ENCODE measurements at regions not wholly inside any gene's neighbourhood (a gene's known extent, or its start where the extent isn't known, plus 50 kb on each side); places are given as distances from the start of the nearest gene placed in this dataset.
"Not testable (repeated sequence)": the region's sequence is repeated elsewhere in the genome, so short reads cannot be mapped to it uniquely, and the experiment has no call there.

DNA sequence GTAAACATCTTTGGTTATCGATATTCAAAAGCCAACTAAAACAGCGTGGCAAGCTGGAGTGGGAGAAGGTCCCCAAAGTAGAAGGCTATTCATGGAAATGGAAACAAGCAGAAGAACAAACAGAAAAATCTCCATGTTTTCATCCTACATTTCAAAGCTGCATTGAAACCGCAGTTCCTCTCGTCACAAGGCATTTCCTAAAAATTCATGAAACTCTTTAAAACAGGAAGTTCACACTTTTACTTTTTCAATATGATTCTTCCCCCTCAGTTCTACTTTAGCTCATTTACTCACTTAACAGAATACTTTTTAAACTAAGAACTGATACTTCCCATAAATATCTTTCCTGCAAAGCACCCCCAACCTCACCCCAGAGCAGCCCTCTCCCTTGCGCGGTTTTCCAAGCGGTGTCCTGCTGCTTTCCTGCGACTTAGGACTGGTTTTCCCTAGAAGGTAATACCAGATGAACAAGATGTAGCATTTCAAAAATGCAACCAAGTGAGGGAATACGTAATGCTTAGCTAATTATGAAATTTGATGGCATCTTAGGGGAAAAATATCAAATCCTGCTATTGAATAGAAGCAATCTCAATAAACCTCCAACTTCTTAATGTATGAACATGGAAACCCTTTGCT is 228.3 kb upstream of the PKN2 start:
- DNase-seq = no peak

DNA sequence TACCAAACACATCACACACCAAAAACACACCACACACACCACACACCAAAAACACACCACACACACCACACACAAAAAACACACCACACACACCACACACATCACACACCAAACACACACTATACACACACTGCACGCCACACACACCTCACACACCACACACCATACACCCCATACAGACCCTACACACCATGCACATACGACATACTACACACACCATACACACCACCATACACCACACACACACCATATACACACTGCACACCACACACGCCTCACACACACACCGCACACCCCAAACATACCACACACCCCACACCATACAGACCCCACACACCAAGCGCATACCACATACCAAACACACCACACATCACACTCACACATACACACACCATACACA is 226.9 kb upstream of the PKN2 start:
- no peak for DNase-seq

DNA sequence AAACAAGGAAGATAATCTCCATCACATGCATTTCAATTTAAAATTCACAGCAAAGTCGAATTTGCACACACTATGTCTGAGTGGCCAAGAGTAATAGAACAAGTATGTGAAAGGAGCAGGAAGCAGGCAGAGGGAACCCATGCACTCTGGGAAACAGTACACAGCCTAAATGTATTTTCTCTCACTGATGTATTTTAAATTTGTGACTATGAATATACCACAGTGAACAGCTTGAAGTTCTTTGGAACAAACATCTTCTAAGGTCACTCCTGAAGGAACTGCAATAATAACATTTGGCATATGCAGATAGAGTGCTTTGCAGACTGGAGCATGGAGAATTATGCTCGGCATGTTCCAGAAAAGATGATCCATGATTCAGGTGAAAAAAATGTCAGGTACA is 223.1 kb upstream of the PKN2 start:
- DNase-seq = no peak

DNA sequence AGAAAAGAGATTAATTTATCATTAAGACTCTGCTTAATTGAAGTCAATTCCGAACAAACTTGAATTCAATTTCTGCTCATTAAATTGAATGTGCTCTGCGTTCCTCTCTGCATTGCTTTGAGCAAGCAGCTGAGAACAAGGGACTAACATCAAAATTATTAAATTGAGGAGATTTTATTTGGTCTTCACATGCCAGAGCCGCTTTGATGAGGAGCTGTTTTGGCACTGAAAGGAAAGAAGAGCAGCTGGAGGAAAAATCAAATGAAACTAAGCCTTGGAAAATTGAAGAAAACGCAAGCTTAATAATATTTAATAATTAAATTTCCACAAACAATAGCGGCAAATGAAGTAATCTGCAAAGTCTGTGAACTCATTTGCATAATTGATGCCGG is 222.0 kb upstream of the PKN2 start:
- no peak for DNase-seq

DNA sequence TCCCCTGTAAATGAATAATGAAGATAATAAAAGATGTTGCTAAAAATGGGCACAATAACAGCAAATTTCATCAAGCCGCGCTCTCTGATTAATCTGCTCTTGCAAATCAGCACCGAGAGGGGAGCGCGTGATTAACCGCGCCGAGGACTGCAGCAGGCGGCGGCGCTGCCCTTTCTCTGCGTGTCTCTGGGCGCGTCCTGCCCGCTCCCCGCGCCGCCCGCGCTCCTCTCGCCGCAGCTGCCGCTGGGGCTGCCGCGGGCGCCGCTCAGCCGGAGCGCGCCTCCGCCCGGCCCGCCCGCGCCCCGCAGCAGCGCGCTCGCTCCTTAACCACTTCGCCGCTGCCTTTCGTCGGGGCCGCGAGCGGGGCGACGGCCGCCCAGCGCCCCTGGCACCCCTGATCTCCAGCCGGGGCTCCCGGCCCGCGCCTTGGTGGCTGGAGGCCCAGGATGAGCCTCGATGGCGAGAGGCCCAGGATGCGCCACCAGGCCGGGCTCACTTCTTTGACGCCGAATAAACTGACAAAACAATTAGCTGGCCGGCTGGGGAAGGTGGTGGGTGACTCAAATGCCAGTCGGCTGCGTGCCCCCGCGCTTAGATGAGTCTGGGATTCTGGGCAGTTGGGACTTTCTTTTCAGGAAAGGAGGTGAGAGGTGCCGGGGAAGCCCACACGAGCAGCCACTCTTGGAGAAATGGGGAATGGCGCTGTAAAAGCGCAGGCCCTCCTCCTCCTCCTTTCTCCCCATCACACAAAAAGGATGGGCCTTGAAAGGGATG is 221.4 kb upstream of the PKN2 start:
- no peak for DNase-seq

DNA sequence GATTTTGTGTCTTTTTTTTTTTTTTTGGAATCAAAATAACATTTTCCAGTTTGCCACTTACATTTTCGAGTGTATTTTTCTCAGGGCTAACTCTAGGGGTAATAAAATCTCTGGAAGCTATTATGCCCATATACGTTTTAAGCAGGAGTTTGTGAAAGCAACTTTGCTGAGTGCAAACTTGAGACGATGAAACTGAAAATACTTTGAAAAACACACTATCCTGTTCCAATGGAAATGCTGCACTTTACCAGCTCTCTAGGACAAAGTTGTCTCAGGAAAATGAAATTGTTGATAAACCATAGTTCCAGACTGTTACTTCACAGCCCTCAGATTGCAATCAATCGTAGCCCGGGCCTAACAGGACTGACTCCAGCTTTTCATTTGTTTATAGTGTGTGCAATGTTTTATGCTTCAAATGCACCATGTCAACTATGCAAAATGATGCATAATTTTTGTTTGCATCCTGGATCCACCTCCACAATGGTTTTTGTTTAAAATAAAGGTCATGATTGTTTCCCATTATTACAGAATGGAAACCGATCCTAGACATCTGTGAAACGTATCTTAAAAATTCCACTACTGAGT is 220.6 kb upstream of the PKN2 start:
- DNase-seq = no peak

DNA sequence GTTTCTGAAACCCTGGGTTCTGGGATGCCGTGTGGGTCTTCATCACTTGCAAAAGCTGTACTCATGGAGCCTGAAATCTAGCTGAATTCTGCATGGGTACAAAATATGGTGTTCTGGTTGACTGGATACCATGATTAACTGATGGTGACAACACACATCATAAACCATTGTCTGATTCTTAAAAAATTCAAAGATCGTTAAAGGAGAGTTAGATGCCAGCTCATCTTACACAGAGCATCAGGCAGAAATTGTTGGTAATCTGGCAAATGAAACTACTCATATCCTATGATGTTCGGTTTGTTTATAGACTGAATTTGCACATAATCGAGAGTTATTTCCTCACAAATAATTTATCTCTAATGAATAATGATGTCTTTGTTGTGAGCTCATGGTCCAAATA is 218.1 kb upstream of the PKN2 start:
- DNase-seq = no peak

DNA sequence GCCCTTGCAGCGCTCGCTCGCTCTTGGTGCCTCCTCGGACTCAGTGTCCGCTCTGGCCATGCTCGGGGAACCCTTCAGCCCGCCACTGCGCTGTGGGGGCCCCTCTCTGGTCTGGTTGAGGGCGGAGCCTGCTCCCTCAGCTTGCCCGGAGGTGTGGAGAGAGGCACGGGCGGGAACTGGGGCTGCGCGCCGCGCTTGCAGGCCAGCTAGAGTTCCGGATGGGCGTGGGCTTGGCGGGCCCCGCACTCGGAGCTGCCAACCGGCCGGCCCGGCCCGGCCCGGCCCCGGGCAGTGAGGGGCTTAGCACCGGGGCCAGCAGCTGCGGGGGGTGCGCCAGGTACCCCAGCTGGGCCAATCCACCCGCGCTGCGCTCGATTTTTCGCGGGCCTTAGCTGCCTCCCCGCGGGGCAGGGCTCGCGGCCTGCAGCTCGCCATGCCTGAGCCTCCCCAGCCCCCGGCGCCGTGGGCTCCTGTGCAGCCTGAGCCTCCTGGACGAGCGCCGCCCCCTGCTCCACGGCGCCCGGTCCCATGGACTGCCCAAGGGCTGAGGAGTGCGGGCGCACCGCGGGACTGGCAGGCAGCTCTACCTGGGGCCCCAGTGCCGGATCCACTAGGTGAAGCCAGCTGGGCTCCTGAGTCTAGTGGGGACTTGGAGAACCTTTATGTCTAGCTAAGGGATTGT is 217.0 kb upstream of the PKN2 start:
- DNase-seq = no peak

DNA sequence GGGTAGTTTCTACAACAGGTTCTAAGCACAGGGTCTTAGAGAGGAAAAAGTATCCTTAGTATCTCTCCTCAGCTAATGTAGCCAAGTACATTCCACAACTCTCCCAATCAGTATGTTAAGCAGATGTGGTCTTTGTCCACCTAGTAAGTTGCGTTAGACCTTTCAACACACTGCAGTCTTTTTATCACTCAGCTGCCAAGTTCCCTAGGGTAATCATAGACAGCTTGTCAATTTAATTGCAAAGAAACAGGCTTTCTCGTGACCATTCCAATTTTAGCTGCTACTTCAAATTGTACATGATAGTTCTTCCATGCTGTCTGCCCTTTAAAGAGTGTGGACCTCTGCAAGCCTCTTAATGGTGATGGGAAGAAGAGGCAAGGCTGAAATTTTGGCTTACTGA is 211.8 kb upstream of the PKN2 start:
- DNase-seq = no peak

DNA sequence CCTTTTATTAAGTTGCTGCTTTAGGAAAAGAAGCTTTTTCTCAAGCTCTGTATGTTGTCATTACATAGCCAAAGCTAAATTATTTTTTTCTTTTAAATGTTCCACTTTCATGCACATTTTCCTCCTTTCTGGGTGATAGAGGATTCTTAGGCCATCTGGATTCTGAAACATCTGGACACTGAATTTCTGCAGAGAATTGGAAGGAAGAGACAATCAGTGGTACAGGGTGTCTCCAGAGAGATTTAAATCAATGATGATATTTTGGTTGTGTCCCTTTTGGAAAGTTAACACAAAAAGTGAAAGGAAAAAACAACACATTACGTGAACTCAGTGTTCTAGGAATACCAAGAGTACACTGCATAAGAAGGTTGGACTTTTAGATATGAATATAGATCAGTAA is 211.4 kb upstream of the PKN2 start:
- no peak for DNase-seq

DNA sequence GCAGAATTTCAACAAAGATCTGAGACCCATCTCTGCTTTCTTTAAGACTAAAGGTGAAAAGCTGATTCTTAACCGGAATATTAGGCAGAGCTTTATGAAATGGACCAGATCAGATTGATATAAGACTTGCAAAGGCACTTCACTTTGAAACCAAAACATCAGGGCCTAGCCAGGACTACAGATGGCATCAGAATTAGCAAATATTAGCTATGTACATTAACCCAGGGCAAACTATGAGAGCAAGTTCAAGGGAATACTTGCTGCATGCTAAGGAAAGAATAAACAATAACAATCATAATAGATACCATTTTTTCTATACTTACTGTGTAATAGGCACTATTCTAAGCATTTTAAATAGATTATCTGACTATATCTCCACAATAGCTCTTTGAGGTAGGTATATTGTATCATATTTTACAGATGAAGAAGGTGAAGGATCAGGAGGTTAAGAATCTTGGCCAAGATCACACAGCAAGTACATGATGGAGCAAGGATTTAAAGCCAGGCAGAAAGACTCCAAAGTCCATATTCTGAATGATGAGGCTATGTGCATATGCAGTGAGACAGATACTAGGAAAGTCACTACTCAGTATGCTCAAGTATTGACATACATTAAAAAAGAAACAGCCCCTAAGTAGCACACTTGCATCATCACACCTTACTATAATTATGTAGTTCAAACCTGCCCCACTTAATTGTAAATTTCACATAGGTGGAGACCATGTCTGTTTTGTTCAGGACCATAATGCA is 209.3 kb upstream of the PKN2 start:
- no peak for DNase-seq

DNA sequence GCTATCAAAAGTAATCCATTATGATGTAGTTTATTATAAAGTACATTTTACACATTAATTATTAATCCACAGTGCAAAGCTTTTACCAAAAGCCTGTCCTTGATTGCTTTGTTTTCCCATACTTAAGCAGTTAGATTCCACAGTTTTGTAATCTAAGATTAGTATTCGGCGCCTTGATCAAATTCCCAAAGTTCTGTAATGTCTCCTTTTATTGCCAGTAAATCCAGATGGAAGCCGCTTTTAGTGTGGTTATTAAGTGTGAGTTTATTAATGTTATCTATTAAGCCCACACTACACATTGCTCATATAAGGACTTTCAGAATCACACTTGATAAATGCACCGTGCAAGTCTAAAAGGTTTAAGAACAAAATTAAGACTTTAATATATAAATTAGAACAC is 199.2 kb upstream of the PKN2 start:
- DNase-seq = no peak

DNA sequence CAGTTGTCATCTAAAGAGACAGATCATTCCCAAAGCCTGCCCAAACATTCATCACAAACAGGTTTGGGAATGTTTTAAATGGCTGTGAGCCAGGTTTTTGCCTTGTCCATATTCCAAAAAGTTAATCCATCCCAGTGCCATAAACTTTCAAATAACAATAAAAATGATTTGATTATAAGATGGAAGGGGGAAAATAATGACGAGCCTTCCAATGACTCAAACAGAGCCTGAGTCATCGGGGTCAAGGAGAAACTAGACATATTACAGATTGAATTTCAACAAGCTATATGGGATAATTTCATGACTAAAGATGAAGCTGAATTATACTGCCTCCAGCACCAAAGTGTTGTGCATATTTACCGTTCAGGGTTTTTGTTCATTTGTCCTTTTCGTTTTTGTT is 195.8 kb upstream of the PKN2 start:
- no peak for DNase-seq

DNA sequence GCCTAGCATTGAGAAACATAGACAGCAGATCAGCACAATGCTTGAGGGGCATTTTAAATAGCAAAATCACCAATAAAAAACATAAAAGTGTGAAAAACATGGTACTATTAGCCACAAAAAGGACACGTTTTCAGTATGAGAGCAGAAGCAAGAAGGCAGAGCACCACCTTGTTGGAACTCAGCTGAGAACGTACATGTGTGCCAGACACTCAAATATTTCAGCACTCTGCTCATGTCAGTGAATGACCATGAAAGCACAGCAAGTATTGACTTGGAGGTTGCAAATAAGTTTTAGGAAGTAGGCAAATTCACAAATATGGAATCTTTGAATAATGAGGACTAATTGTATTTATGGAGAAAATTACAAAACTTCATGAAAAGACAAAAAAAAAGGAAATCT is 193.4 kb upstream of the PKN2 start:
- no peak for DNase-seq

DNA sequence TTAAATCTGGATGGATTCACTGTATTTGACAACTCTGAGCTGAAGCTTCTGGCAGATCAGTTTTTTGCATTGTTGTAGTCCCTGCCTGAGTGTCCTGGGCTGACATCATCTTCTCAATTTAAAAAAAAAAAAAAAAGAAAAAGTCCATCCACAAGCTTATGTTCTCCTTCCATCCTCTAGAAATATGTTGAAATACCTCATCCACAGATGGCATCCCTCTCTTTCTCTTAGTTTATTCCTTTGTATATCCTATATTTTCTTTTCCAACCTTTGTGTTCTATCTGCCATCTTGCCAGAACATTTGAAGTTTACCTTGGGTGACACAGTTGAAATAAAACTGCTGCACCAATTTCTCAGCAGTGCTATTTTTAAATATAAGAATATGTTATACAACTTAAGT is 184.4 kb upstream of the PKN2 start:
- no peak for DNase-seq

DNA sequence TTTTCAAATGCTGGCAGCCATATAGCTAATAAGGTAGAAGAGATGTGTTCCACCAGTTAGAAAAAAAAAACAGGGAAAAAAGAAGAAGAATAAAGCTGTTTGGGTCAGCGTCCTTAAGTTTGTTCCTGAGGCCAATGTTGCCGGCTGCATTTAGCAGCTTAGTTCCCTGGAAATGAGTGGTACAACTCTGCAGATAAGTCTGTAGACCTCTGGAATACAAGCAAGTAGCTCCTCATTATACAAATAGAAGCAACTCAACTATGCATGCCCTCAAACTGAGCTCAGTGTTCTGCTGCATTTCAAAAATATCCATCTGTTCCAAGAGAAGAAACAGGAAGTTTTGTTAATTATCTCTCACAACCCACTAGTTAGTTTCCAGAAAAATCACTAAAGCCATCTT is 181.2 kb upstream of the PKN2 start:
- DNase-seq = no peak

DNA sequence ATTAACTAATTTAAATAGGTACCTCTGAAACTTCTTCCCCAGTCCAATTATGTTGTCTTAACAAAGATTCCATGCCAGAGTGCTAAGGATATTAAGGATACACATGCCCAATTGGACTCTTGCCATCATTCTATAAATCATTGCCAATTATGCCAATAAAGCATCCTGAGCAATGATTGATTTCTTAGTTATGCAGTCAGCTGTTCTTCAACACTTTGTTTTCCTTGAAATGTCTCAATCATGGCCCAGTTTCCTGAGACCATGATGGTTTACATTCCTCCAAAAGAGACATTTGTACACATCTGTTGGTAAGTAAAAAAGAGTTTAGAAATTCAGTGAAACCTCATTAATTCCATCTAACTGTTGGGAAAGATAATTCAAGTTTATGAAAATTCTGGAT is 180.4 kb upstream of the PKN2 start:
- no peak for DNase-seq

DNA sequence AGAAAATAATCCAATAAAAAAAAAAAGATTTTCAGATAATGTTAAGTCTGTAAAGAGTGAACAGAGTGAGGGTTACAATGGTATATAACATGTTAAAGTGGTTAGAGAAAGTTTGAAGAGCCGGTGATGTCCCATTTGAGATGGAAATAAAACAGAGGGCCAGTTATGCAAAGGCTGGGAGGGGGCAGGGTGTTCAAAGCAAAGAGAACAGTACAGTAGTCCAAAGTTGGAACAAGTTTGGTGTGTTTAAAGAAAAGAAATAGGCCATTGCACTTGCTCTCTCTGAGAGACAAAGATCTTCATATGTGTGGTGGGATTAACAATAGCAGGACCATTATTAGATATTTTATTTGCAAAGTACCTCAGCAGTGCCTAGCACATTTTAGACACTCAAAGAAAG is 179.5 kb upstream of the PKN2 start:
- no peak for DNase-seq

DNA sequence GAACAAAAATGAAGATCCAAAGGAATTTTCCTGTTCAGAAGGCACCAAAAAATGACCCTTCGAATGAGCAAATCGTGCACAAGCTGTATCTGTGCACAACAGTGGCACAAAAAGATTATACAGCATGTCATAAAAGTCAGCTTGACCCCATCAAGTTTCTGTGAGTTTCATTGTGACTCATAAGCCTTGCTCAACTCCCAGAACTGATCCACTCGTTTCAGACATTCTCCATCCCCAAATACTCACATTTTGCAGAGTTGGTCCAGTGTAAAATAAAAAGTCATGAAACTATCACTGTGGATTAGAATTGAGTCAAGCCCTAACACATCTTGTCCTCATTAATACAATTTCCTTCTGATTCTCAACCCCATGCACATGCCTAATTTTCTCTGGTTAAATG is 174.7 kb upstream of the PKN2 start:
- no peak for DNase-seq

DNA sequence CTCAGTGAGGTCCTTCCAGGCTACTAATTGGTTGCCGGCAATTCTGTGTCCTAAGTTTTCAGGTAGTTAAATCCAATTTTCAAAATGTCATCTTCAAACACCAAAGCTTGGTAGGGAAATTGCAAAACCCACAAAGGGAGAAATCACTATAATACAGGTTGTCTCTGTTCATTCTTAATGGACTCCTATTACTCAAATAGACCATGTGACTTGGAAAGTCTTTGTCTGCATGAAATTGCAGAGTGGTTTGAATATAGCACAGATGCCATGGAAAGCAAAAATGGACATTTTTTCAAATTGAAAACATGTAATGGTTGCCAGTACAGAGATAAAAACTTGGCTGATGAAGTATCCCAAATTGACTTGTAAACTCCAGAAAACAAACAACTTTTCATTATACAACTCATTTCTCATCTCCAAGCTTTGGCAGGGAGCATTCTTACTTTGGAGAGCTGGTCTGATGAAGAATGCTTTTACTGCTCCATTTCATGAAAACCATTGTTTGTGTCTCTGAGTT is 169.5 kb upstream of the PKN2 start:
- DNase-seq = no peak

DNA sequence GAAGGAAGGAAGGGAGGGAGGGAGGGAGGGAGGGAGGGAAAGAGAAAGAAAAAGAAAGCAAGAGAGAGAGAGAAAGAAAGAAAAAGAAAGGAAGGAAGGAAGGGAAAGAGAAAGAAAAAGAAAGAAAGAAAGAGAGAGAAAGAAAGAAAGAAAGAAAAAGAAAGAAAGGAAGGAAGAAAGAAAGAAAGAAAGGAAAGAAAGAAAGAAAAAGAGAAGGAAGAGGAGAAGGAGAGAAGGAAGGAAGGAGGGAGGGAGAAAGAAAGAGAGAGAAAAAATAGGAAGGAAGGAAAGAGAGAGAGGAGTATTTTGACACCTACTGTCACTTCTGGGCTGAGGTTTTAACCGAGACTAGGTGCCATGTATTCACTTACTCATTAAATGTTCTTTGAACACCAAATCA is 166.6 kb upstream of the PKN2 start:
- not testable (repeated sequence) for DNase-seq

DNA sequence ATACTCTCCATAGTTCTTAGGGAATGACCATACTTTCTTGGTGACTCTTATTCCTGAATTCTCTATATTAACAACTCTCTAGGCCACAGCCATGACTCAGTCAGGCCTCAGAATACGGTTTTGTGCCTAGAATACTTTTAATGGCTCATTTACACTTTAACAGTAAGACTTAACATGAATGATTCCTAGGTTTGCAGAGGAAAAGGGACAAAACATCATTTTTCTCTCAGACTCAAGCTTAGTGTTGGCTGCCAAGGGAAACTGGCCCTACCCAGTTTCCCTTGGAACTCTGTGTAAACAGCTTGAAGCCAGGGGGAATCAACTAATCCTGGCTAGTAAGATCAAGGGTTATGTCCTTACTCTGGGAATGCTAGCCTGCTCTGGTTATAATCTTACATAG is 164.9 kb upstream of the PKN2 start:
- DNase-seq = no peak

DNA sequence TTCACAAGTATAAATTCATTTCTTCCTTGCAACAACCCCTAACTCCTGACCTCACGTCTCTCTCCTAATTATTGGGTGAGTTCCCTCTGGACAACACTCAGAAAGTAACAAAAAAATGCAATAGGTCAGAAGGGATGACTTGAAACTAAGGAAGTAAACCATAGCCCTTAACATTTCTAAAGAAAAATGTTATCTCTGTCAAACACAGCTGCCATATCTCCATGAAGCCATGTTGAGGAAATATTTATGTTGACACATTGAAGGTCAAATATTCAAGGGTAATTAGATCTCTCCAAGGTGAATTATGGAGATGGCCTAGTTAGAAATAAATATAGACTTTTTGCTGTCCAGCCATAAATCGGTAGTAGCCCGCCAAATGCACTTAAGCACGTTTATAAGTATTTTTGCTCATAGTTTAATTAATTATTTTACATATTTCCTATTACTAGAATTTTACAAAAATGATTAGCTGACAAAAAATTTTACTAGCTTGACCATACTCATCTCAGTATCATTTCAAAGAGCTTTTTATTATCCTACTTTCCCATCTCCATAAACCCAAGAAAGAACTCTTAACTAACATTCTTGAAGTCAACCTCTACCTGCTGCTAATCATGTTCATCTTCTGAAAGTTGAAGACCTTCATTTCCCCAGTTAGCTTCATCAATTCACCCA is 160.1 kb upstream of the PKN2 start:
- DNase-seq = no peak

Measured in stimulated activated naive CD4-positive, alpha-beta T cell treated with Interleukin-2 at 50 U/mL for 16 hours (primary cell).